ENCODE measurements at regions not wholly inside any gene's neighbourhood (a gene's known extent, or its start where the extent isn't known, plus 50 kb on each side); places are given as distances from the start of the nearest gene placed in this dataset.

GRCh38 chr3:139202226-139202958 is 141.4 kb upstream of the MRPS22 start:
- no CpG with 5 or more reads among the region's 5 CpGs for WGBS (ENCODE audit: extremely low coverage, insufficient read length, low lambda C conversion rate)
- no peak overlapping the region for H2BK20ac ChIP-seq (ENCODE audit: low read depth, low read length, poor library complexity, severe bottlenecking)
- no peak overlapping the region for H3K27ac Mint-ChIP-seq
- H2BK5ac ChIP-seq (ENCODE audit: insufficient read length, low read length): no peak overlapping the region
- H2AFZ ChIP-seq (ENCODE audit: low read length): no peak overlapping the region
- no peak overlapping the region for H3T11ph ChIP-seq (ENCODE audit: low read length)
- H3K4ac ChIP-seq (ENCODE audit: low read depth, low read length): no peak overlapping the region
- H2BK15ac ChIP-seq (ENCODE audit: low read depth, low read length): no peak overlapping the region
- H3K14ac ChIP-seq (ENCODE audit: insufficient read depth, low read length): no peak overlapping the region
- H4K91ac ChIP-seq (ENCODE audit: insufficient read length, low read depth, low read length): no peak overlapping the region
- peaks cover 6% of the 10 kb centered on the region in 2 experiments; a peak in 4 of 5 replicates for H3K9me3 Mint-ChIP-seq
- no peak overlapping the region for H3K4me2 ChIP-seq (ENCODE audit: insufficient read depth, insufficient read length, low read length)
- TF ChIP-seq CTCF (conservative IDR thresholded peaks at IDR 0.05): peak; percentile 65
- H2AK5ac ChIP-seq (ENCODE audit: insufficient read length, low read length): no peak overlapping the region
- H3K4me1 Mint-ChIP-seq: peaks cover 2 to 3% of the 10 kb centered on the region in 2 experiments
- no peak overlapping the region for H4K5ac ChIP-seq (ENCODE audit: insufficient read length, low read depth, low read length)
- H3K27me3 Mint-ChIP-seq (ENCODE audit: low read depth): peaks cover 13% of the 10 kb centered on the region
- no peaks in the 10 kb centered on the region for H3K9me3 ChIP-seq (ENCODE audit: control insufficient read depth, low read depth, low read length)
- H3K4me3 Mint-ChIP-seq: no peak overlapping the region
- H3K4me1 ChIP-seq (ENCODE audit: insufficient read depth, low read length): no peaks in the 10 kb centered on the region
- no peak overlapping the region for H3K23ac ChIP-seq (ENCODE audit: insufficient read length, low read depth, low read length)
- no peaks in the 10 kb centered on the region for H3K36me3 Mint-ChIP-seq (ENCODE audit: insufficient read depth in 1 of 3, low read depth in 3 of 3)
- no peak overlapping the region for H2BK120ac ChIP-seq (ENCODE audit: low read depth, low read length, poor library complexity, severe bottlenecking)
- no peaks in the 10 kb centered on the region for H3K23me2 ChIP-seq (ENCODE audit: insufficient read length, low read depth, low read length, poor library complexity, severe bottlenecking)
- DNase-seq: peak; percentile 86
- no peak overlapping the region for H3K56ac ChIP-seq (ENCODE audit: insufficient read length, low read depth, low read length)
- H4K8ac ChIP-seq (replicated peaks; ENCODE audit: insufficient read length, low read depth, low read length): no peak overlapping the region
- no peak overlapping the region for H3K18ac ChIP-seq (ENCODE audit: insufficient read length, low read depth, low read length)
- H3K27me3 ChIP-seq (ENCODE audit: insufficient read depth, low read length): peaks cover 2% of the 10 kb centered on the region; the same call in 1 of the 2 replicates
- no peak overlapping the region for H3K27ac ChIP-seq (ENCODE audit: insufficient read length, low read depth, low read length)
- H3K9ac ChIP-seq (ENCODE audit: extremely low read depth, insufficient read length, low read length): no peak overlapping the region
- no peak overlapping the region for H2BK12ac ChIP-seq (ENCODE audit: insufficient read length, low read depth, low read length)
- no peaks in the 10 kb centered on the region for H3K79me2 ChIP-seq (ENCODE audit: insufficient read depth, low read length)
- H3K79me1 ChIP-seq (ENCODE audit: insufficient read depth, low read depth, low read length, poor library complexity, severe bottlenecking): no peaks in the 10 kb centered on the region
- no peaks in the 10 kb centered on the region for H4K20me1 ChIP-seq (ENCODE audit: control insufficient read depth, insufficient read depth, insufficient read length)
